Activated CD4-positive, alpha-beta T cell treated with anti-CD3 and anti-CD28 coated beads, Interleukin-2, amount 50 U/mL, for 4 hours (primary cell): ENCODE measurements at regions not wholly inside any gene's neighbourhood (a gene's known extent, or its start where the extent isn't known, plus 50 kb on each side); places are given as distances from the start of the nearest gene placed in this dataset.
"Not testable (repeated sequence)": the region's sequence is repeated elsewhere in the genome, so short reads cannot be mapped to it uniquely, and the experiment has no call there.

ENCODE experiments used
- DNase-seq, 2 experiments: peaks; one replicate each; pipeline ENCODE4 v3.0.0-alpha.2; 2020

DNA sequence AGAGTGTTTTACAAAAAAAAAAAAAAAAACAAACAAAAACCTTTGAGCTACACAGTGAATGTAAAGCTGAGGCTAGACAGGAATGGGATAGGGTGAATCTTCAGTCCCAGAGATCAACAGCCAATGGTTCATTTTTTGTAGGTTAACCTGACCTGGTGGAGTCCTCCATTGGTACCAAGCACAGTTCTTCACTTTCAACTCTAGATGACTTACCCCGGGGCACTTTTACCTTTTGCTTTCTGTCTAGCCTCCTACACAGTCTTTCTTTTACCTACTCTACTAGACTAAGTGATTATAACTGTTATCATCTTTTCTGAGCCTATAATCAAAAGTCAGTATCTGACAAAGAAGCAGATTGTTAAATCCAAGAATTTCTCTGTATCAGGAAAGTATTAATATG lies 50.9 kb downstream of the ANXA2R start:
- no peak for DNase-seq

DNA sequence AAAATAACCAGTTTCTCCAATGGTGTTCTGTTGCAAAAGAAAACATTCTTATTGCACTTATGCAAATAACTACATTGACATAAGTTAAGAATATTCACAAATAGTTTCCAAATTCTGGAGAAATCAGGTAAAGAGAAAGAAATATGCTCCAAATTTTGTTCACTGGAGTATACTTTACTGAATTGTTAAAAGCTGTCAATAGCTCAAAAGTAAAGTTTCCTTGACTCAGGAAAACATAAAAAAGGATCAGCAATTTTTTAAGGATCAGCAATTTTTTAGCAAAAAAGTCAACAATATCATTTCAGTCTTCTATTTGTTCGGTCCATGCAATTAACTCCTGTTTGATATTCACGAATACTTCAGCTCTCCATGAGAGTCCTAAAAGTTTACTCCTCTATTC lies 51.6 kb downstream of the ANXA2R start:
- DNase-seq, result no peak

DNA sequence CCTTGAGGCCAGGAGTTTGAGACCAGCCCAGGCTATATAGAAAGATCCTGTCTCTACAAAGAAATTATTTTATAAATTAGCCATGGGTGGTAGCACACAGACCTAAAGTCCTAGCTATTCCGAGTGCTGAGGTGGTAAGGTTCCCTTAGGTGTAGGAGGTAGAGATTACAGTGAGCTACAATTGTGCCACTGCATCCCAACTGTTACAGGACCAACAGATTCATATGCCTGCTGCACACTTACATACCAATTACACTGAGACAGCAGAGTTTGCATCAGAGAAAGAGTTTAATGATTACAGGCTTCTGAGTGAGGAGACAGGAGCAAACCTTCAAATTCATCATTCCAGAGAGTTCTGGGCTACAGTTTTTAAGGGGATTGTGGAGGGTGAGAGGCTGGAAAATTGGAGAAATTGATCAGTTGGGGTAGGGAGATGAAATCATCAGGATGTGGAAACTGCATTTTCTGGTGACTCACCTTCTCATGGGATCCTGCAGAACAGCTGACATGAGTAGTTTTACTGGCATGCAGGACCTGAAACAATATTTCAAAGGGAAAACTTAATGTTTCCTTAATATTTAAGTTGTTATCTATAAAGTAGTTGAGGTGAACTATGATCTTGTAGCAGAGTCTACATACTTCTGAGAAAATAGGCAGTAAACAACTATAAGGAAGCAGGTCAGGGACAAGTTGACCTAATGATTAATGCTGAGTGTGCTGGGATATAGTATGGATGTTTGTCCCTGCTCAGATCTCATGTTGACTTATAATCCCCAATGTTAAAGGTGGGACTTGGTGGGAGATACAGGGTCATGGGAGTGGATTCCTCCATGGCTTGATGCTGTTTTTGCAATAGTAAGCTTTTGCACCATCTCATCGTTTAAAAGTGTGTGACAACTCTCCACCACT lies 54.7 kb downstream of the ANXA2R start:
- no peak for DNase-seq

DNA sequence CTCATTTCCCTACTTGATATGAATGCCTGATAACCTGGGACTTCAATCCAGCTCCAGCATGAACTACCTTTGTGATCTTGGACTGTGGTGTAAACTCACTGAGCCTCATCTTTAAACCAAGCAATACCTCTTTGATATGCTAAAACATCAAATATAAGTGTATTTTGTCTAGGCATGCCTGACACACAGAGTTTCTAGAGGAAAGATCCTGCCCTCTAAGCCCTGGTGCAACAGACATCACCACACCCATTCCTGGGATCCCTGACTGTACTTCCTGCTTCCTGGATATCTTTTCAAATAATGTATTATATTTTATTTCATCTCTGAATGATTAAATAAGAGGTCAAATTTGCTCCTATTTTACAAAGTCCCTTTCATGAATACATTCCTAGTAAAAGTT lies 55.8 kb downstream of the ANXA2R start:
- no peak for DNase-seq

DNA sequence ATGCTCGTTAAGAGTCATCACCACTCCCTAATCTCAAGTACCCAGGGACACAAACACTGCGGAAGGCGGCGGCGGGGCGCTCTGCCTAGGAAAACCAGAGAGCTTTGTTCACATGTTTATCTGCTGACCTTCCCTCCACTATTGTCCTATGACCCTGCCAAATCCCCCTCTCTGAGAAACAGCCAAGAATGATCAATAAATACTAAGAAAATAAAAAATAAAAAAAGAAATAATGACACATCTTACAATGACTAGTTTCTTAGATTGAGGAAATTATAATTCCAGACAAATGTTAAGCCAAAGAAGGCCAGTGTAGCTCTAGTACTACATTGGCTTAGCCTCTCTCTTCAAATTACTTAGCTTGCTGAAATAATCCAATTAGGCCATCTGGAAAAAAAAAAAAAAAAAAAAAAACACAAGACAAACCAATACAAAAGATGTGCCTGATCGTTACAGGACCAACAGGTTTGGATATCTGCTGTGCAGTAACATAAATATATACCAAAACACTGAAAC lies 58.0 kb downstream of the ANXA2R start:
- DNase-seq, result no peak

DNA sequence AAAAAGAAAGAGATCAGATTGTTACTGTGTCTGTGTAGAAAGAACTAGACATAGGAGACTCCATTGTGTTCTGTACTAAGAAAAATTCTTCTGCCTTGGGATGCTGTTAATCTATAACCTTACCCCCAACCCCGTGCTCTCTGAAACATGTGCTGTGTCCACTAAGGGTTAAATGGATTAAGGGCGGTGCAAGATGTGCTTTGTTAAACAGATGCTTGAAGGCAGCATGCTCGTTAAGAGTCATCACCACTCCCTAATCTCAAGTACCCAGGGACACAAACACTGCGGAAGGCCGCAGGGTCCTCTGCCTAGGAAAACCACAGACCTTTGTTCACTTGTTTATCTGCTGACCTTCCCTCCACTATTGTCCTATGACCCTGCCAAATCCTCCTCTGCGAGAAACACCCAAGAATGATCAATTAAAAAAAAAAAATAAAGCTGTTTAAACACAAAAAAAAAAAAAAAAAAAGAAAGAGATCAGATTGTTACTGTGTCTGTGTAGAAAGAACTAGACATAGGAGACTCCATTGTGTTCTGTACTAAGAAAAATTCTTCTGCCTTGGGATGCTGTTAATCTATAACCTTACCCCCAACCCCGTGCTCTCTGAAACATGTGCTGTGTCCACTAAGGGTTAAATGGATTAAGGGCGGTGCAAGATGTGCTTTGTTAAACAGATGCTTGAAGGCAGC lies 58.6 kb downstream of the ANXA2R start:
- DNase-seq, result not testable (repeated sequence)

DNA sequence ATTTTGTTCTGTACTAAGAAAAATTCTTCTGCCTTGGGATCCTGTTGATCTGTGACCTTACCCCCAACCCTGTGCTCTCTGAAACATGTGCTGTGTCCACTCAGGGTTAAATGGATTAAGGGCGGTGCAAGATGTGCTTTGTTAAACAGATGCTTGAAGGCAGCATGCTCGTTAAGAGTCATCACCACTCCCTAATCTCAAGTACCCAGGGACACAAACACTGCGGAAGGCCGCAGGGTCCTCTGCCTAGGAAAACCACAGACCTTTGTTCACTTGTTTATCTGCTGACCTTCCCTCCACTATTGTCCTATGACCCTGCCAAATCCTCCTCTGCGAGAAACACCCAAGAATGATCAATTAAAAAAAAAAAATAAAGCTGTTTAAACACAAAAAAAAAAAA lies 59.1 kb downstream of the ANXA2R start:
- not testable (repeated sequence) for DNase-seq

DNA sequence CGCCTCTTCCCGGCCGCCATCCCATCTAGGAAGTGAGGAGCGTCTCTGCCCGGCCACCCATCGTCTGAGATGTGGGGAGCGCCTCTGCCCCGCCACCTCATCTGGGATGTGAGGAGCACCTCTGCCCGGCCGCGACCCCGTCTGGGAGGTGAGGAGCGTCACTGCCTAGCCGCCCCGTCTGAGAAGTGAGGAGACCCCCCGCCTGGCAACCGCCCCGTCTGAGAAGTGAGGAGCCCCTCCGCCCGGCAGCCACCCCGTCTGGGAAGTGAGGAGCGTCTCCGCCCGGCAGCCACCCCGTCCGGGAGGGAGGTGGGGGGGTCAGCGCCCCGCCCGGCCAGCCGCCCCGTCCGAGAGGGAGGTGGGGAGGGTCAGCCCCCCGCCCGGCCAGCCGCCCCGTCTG lies 59.7 kb downstream of the ANXA2R start:
- DNase-seq, result not testable (repeated sequence)

DNA sequence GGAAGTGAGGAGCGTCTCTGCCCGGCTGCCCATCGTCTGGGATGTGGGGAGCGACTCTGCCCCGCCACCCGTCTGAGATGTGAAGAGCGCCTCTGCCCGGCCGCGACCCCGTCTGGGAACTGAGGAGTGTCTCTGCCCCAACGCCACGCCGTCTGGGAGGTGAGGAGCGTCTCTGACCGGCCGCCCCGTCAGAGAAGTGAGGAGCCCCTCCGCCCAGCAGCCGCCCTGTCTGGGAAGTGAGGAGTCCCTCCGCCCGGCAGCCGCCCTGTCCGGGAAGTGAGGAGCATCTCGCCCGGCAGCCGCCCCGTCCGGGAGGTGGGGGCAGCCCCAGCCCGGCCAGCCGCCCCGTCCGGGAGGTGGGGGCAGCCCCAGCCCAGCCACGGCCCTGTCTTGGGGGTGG lies 60.9 kb downstream of the ANXA2R start:
- DNase-seq, result not testable (repeated sequence)

DNA sequence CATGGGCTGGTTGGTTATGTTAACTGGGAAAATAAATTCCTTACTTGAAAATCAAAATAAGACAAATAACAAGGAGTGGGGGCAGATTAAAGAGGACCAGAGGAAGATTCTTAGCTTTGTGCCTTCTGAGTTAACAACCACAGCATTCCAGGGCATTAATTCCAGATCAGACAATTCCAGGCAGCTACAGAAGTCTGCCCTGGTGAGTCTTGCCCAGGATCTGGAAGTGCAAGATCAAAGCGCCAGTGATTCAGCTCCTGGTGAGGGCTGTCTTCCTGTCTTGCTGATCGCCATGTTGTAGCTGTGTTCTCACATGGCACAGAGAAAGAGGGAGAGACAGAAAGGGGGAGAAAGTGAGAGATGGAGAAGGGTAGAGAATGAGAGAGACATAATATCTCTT lies 65.6 kb downstream of the ANXA2R start:
- DNase-seq, result no peak

DNA sequence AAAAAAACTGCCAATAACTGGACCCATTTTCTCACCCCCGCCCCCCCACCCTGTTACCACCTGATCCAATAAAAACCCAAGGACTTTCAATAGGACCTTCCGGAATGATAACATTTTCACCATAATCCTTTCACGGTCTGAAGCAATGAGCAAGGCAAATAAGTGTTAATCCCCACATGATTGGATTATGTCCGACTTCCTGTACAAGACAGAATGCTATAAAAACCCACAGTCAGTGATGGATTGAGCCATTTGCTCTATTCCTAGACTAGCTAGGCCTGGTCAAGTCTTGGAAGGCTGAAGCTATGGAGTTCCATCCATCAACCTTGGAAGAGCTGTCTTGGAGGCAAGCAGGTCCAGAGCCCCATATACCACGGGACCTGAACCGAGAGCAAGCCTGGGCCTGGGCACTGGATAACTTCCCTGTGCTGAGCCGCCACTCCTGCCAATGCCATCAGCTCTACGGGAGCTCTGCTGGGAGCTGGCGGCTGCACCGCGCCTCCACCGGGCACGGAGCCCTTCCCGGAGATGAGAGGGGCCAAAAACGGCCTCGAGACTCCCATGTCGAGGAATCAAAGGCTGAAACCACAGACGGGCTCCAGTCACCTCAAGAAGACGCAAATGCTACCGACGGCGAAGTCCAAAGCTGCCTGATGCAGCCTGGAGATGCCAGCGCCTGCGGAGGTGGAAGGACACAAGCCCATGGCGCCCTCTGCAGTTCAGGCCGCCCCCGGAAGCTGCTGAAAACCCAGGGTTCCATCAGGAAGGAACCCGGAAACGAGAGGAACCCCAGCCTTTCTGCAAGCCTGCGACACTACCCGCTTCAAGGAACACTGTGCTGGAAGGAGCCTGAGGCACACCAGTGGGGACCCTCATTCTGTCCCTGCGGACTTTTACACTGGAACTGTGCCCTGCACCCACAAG lies 69.2 kb downstream of the ANXA2R start:
- DNase-seq, result no peak

DNA sequence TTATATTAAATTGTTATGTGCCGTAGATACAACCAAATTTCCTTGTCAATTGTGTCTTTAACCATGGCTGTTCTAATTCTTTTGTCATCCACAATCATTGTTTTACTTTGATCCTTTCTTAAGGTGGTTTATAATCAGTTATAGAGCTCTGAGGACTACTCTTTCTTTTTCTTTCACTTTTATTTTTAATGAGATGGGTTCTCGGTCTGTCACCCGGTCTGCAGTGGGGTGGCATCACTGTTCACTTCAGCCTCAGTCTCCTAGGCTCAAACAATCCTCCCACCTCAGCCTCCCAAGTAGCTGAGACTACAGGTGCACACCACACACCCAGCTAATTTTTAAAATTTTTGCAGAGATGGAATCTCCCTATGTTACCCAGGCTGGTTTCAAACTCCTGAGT lies 74.2 kb downstream of the ANXA2R start:
- DNase-seq, result no peak

DNA sequence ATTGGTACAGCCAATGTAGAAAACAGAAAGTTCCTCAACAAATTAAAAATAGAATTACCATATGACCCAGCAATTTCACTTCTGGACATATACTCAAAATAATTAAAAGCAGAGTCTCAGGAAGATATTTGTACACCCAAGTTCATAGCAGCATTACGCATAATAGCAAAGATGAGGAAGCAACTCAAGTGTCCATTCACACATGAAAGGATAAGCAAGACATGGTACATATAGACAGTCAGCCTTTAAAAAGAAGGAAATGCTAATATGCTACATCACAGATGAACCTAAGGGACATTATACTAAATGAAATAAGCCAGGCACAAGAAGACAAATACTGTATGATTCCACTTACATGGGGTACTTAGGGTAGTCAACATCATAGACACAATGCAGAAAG lies 76.7 kb downstream of the ANXA2R start:
- DNase-seq, result no peak

DNA sequence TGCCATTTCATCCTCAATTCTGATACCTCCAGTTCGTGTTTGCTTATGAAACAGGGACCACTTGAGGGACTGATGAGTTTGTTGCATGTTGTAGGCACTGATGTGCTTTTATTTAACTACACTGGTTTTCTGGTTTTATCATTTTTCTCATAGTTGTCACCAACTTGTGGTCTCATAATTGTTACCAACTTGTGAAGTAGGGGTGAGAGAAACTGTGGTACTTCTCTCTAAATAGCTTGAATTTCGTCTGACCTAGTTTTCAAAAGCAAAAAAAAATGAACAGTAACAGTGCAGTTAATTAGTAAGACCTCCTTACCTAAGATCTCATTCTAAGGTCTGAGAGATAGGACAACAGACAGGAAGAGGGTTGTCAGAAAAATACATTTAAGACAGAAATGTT lies 78.0 kb downstream of the ANXA2R start:
- no peak for DNase-seq

DNA sequence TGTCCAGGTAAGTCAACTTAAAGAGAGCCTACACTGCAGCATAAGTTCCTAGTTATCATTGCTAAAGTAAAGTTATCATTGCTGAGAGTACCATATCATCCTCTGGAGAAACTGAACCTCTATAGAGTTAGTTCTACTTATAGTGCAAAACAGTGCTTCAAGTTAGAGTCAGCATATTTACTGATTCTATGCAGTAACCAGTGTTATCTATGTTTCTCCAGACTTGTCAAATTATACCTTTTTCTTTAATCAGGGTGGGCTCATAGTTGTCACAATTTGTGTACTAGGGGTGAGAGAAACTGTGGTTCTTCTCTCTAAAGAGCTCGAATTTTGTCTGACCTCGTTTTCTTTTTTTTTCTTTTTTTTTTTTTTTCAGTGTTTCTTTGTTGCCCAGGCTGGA lies 79.6 kb downstream of the ANXA2R start:
- no peak for DNase-seq

DNA sequence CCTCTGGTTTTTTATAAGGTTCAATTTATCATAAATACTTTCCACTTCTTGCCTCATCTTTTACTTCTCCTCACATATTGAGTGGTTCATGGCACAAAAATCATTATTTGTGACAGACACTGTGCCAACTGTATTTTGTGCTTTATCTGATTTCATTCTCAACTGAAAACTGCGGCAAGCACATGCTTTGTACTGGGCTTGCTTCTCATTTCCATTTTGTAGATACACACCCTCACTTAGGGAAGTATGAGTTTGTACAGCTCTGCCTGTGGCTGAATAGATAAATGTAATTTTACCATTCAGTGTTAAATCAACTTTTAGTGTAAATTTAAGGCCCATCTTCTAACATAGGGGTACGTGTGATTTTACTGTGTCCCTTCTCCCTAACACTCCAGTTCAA lies 83.6 kb downstream of the ANXA2R start:
- no peak for DNase-seq

DNA sequence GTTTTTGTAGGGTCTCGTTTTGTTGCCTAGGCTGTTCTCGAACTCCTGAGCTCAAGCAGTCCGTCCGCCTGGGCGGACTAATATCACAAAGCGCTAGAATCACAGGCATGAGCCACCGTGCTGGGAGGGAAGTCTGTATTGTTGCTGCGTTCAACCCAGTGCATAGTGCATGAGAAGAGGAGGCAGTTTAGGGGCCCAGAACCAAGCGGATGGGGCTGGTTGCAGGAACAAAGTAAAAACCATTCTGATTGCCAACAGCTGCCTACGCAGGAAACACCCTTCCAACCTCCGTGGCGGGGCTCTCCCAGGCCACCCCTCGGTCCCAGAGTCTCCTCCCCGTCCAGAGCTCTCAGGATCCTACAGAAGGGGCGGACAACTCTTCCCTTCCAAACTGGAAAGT lies 87.1 kb downstream of the ANXA2R start:
- DNase-seq, result no peak

DNA sequence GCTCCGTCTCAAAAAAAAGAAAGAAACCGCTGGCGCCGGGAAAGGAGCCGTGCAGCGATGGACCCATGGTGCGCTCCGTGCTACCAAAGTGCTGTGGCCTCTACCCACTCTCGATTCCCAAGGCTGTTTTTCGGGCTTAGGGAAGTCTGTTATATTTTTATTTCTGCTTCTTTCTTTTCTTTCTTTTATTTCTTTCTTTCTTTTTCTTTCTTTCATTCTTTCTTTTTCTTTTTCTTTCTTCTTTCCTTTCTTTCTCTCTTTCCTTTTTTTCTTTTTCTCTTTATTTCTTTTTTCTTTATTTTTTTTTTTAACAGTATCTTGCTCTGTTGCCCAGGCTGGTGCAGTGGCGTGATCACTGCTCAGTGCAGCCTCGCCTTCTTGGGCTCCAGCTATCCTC lies 87.5 kb downstream of the ANXA2R start:
- DNase-seq, result no peak

DNA sequence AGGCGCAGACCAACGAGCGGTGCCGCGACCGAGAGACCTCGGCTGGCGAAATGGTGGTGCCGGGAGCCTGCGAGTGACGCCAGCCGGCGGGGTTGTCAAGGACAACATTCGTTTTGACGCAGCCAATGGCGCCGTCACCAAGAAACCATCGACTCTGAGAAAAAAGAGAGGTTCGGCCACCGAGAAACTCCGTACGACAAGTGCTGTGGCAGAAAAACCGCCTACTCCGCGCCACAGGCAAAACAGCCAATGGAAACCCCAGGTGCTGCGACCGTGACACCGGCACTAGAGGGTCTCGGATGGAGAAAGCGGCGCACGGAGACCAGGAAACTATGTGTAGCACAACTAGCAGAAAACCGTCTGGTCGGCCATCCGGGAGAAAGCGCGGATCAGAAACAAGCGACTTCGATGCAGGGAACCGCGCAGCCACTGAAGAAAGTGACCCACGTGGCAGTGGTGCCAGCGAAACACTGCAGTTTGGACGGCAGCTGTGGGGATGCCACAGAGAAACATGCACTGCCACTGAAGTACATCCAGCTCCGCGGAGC lies 88.8 kb downstream of the ANXA2R start:
- DNase-seq, result peak; percentile 58 to 64

DNA sequence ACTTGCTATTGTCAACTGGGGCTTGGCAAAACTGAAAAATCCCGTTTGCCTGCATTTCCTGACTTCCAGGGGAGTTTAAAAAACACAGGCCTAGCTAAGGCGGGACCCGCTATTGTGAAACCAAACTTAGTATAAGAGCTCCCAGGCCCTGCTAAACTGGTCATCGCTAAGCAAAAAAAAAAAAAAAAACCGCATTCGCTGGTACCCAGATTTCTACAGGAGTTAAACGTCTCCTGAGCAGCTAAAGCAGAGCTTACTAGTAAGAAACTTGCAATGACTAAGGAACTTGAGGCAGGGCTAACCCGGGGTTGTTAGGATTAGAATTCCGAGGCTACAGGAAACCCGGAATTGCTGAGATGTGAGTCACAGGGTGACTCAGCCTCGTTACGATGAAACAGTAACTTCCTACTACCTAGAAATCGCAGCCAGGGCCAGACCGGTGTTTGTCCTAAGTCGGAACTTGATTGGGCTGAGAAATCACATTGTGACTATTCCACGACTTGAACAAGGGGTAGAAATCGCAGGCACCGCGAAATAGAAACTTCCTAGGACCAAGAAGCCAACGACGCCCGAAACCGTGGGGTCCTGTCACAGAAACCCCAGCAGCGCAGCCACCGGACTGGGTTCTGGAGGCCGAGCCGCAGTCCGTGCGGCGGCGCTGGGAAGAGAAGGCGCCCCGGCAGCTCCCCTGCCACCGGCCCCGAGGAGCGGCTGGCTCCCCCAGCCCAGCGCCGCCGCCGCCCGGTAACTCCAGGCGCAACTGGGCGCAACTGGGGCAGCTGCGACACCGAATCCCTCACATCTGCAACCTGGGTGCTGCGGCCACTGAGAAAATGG lies 89.4 kb downstream of the ANXA2R start:
- DNase-seq, result peak; percentile 68 to 70

DNA sequence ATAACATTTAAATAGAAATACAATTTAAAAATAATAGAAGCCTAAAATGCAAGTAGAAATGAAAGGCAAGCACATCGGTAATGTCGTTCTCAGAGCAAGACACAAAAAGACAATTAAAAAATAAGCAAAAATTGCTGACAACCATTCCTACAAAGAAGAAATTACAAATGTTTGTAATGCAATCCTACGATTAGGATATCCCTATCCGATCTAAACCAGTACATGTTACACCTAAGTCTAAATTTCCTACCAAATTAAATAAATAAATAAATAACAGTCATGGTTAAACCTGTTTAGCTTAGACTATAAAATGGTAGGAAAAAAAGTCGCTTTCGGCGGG lies 90.0 kb downstream of the ANXA2R start:
- DNase-seq, result no peak
